Epithelial cell of esophagus (primary cell): ENCODE measurements at regions not wholly inside any gene's neighbourhood (a gene's known extent, or its start where the extent isn't known, plus 50 kb on each side); places are given as distances from the start of the nearest gene placed in this dataset.

Source experiments
- DNase-seq: peaks from one replicate; pipeline ENCODE4 v3.0.0; 2010; ENCODE audit warnings: low read depth
- H3K4me3 ChIP-seq: 2 replicates; pipeline ENCODE4 v1.5.1; 2011; ENCODE audit warnings: mild to moderate bottlenecking, low read length, control low read depth
- TF ChIP-seq, protein P1 (sequence below): IDR thresholded peaks from 2 replicates; pipeline ENCODE4 v1.5.1; 2011; ENCODE audit warnings: low read depth, mild to moderate bottlenecking, low read length, control low read depth, inconsistent platforms; ENCODE audit not compliant: insufficient read depth; ENCODE audit errors: missing control alignments

DNA sequence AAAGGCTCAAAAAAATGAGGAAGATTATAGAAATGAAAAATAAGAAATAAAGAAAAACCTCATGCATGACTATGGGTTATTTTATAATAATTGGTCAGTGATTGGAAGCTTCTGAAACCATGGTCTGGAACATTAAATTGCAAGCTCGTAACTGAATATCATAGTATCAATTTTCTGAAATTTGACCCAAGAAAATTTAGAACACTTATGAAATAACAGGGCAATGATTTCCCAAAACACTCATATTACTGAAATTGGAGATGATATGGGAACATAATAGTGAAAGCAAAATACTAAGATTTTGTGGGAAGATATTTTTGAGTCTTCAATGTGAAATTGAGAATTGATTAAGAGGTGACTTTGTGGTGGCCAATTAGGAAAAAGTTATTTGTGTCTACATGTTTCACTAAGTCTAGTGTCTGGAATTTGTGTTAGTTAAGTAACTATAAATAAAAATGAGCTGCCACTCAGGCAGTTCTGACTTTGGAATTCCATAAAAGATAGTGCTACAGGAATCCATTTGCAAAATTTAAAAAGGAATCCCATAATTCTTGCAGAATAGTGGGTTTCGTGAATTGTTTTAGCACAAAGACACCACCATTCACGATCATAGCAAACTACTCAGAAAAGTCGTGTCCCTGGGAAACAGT is 603.0 kb downstream of the LMO7 start:
- no peak overlapping the region for H3K4me3 ChIP-seq
- DNase-seq, result no peak
- TF ChIP-seq, protein P1, sequence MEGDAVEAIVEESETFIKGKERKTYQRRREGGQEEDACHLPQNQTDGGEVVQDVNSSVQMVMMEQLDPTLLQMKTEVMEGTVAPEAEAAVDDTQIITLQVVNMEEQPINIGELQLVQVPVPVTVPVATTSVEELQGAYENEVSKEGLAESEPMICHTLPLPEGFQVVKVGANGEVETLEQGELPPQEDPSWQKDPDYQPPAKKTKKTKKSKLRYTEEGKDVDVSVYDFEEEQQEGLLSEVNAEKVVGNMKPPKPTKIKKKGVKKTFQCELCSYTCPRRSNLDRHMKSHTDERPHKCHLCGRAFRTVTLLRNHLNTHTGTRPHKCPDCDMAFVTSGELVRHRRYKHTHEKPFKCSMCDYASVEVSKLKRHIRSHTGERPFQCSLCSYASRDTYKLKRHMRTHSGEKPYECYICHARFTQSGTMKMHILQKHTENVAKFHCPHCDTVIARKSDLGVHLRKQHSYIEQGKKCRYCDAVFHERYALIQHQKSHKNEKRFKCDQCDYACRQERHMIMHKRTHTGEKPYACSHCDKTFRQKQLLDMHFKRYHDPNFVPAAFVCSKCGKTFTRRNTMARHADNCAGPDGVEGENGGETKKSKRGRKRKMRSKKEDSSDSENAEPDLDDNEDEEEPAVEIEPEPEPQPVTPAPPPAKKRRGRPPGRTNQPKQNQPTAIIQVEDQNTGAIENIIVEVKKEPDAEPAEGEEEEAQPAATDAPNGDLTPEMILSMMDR, result no peak

GRCh38 chr13:76231522-76232167 is 595.5 kb downstream of the LMO7 start:
- H3K4me3 ChIP-seq, result no peak overlapping the region
- TF ChIP-seq, protein P1, result no peak
- DNase-seq, result peak; percentile 68

DNA sequence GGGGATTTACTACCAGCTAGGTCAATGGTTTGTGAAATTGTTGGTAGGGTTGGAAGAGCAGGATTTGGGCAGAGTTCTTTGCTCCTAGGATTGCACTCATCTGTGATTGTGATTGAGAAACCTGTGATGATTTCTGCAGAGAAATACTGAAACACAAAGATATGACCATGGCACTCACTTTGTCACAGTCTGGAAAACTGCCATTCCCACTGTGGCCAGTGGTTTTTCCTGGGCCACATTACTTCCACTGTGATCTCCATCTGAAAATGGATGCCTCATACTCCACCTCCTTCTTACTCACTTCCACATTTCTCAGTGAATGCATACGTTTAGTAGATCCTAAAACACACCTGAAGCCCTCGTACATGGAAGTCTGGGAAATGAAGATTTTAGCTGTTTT is 593.2 kb downstream of the LMO7 start:
- TF ChIP-seq, protein P1, result no peak
- H3K4me3 ChIP-seq, result no peak overlapping the region
- DNase-seq, result no peak

- TF ChIP-seq, protein P1, result no peak
- DNase-seq, result no peak
- no peak overlapping the region for H3K4me3 ChIP-seq
These were observed 590.8 kb downstream of the LMO7 start for GRCh38 chr13:76226941-76227340.

DNA sequence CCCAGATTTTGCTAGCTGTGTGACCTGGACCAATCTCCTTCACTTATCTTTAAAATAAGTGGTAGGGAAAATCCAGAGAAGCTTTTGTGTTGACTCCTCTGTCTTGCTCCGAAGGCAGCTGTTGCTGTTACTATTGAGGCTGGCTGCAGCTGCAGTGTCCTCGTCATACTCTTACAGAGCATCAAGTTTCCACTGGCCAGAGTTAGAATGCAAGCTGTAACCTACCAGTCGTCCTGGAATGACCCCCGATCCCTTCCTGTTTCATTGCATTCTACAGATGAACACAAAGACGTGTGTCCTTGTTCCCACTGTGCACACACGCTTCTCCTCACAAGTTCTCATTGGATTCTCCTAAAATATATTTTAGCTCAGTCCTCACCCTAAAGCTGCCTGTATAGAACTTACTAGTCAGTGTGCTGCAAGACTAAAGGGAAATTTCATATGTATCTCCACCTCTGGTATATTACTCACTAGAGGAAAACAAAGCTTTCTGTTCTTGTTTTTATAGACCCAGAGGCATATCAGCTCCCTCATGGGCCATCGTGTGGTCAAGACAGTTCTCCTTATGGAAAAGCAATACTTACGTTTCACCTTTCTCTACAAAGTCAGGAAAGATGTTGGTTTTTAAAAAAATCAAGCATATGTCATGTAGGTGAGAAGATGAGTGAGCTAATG is 589.8 kb downstream of the LMO7 start:
- no peak for DNase-seq
- TF ChIP-seq, protein P1, result no peak
- H3K4me3 ChIP-seq, result no peak overlapping the region

DNA sequence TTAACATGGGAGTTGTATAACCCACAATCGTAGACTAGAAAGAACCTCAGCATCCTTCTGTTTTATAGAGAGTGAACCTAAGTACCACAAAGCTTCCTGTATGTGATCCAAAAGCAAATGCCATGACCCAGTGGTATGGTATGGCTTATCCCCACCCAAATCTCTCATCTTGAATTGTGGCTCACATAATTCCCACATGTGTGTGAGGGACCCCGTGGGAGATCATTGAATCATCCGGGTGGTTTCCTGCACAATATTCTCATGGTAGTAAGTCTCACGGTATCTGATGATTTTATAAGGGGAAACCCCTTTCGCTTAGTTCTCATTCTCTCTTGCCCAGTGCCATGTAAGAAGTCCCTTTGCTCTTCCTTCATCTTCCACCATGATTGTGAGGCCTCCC is 587.9 kb downstream of the LMO7 start:
- TF ChIP-seq, protein P1, result no peak
- no peak for DNase-seq
- H3K4me3 ChIP-seq, result no peak overlapping the region
